Effector memory CD8-positive, alpha-beta T cell (primary cell): ENCODE measurements at regions not wholly inside any gene's neighbourhood (a gene's known extent, or its start where the extent isn't known, plus 50 kb on each side); places are given as distances from the start of the nearest gene placed in this dataset.

ENCODE experiments used
- ATAC-seq: fragments of 150-1000 bp; cut with Tn5 transposase; replicated peaks from 2 replicates; pipeline ENCODE4 v1.10.0; 2021; ENCODE audit warnings: mild to moderate bottlenecking, moderate library complexity
- DNase-seq, 3 experiments: peaks; one replicate each; pipeline ENCODE4 v3.0.0; 2021
- H3K27ac Mint-ChIP-seq, 2 donors: one replicate each; pipeline ENCODE4 v1.8.0; 2022; ENCODE audit warnings: mild to moderate bottlenecking in 2 of 2, mixed read lengths in 2 of 2, moderate library complexity in 2 of 2
- H3K27me3 Mint-ChIP-seq, 2 donors: one replicate each; pipeline ENCODE4 v1.8.0; 2022; ENCODE audit warnings: mixed read lengths in 2 of 2
- H3K36me3 Mint-ChIP-seq: one replicate; pipeline ENCODE4 v1.8.0; 2022; ENCODE audit warnings: mild to moderate bottlenecking, moderate library complexity, mixed read lengths; ENCODE audit not compliant: insufficient read depth
- H3K4me1 Mint-ChIP-seq, 2 donors: one replicate each; pipeline ENCODE4 v1.8.0; 2022; ENCODE audit warnings: low read depth in 2 of 2, mixed read lengths in 2 of 2
- H3K4me3 Mint-ChIP-seq, 2 donors: one replicate each; pipeline ENCODE4 v1.8.0; 2022; ENCODE audit warnings: mild to moderate bottlenecking in 2 of 2, mixed read lengths in 2 of 2, moderate library complexity in 2 of 2
- H3K9me3 Mint-ChIP-seq, 2 donors: one replicate each; pipeline ENCODE4 v1.8.0; 2022; ENCODE audit warnings: mixed read lengths in 2 of 2

DNA sequence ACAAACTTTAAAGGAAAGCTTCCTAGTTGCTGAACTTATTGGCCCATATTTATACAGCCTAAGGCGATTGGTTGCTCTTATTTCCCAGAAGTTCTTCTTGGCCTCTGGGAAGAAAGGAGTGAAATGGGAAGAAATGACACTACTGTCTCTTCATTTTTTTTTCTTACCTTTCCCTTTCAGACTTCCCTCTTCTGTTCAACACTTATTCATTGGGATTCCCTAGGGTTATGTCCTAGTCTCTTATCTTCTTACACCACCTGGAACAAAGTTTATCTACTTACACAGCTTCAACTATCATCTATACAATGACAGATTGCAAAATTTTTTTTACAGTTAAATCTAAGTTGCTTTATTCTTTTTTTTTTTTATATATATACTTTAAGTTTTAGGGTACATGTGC lies 68.0 kb downstream of the SNX12 start:
- H3K27me3 Mint-ChIP-seq, result peaks cover 3 to 6% of the 10 kb centered on the region in 2 donors
- H3K36me3 Mint-ChIP-seq, result no peaks in the 10 kb centered on the region
- ATAC-seq (no peak), DNase-seq (no peak)
- peak overlapping the region in 1 of 2 donors; percentile 20 for H3K27ac Mint-ChIP-seq
- H3K4me1 Mint-ChIP-seq, result no peaks in the 10 kb centered on the region
- H3K9me3 Mint-ChIP-seq, result no peaks in the 10 kb centered on the region
- H3K4me3 Mint-ChIP-seq, result no peak overlapping the region

DNA sequence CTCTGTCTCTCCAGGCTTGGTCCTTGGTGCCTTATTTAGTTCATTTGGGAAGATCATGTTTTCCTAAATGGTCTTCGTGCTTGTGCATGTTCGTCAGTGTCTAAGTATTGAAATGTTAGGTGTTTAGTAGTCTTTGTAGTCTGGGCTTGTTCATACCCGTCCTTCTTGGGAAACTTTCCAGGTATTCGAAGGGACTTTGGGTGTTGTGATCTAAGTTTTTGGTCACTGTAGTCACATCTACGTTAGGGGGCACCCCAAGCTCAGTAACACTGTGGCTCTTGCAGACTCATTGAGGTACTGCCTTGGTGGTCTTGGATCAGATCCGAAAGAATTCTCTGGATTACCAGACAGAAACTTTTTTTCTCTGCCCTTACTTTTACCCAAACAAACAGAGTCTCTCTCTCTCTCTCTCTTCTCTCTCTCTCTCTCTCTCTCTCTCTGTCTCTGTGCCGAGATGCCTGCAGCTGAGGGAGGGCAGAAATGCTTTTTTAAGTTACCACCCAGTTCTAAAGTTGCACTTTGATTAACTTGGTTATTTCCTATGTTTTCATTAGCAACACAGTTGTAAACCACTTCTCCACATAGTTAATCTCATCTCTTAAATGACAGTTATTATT lies 67.6 kb upstream of the SLC7A3 start:
- no peaks in the 10 kb centered on the region for H3K9me3 Mint-ChIP-seq
- ATAC-seq (no peak), DNase-seq (peak in 1 of 3 experiments; percentile 2)
- H3K27ac Mint-ChIP-seq, result peak overlapping the region; percentile 32 to 82
- no peaks in the 10 kb centered on the region for H3K4me1 Mint-ChIP-seq
- H3K36me3 Mint-ChIP-seq, result no peaks in the 10 kb centered on the region
- H3K27me3 Mint-ChIP-seq, result peaks cover 0 to 6% of the 10 kb centered on the region in 2 donors
- no peak overlapping the region for H3K4me3 Mint-ChIP-seq

DNA sequence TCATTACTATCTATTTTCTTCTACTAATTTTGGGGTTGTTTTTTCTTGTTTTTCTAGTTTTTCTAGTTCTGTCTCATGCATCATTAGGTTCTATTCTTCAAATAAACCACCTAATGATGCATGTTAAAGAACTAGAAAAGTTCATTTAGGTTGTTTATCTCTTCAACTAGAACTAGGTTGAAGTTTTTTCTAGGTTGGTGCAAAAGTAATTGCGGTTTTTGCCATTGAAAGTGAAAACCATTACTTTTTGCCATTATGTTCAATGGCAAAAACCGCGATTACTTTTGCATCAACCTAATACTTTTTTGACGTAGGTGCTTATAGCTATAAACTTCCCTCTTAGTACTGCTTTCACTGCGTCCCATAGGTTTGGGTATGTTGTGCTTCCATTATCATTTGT lies 64.4 kb upstream of the SLC7A3 start:
- Mint-ChIP-seq H3K9me3 (no peaks in the 10 kb centered on the region), H3K27ac (no peak overlapping the region), H3K27me3 (peaks cover 0 to 6% of the 10 kb centered on the region in 2 donors)

DNA sequence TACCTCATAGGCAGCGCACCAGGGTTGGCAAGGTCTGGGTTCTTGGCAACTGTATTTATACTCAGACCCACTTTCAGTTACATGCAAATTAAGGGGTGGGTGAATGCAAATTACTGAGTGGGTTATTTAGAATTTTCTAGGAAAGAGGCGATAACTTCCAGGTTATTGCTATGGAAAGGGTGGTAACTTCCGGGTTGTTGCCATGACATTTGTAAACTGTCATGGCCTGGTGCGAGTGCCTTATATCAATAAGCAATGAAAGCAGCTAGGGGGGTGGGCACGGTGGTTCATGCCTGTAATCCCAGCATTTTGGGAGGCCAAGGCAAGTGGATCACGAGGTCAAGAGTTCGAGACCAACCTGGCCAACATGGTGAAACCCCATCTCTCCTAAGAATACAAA lies 57.5 kb upstream of the SLC7A3 start:
- Mint-ChIP-seq H3K27me3 (no peaks in the 10 kb centered on the region), H3K27ac (no peak overlapping the region), H3K36me3 (no peaks in the 10 kb centered on the region), H3K9me3 (no peaks in the 10 kb centered on the region), H3K4me1 (no peaks in the 10 kb centered on the region), H3K4me3 (no peak overlapping the region)
- ATAC-seq, result no peak
- DNase-seq, result no peak

More for the DNA sequence above, 64.4 kb upstream of the SLC7A3 start:
- no peak for DNase-seq
- ATAC-seq, result no peak
- Mint-ChIP-seq H3K36me3 (no peaks in the 10 kb centered on the region), H3K4me3 (no peak overlapping the region), H3K4me1 (no peaks in the 10 kb centered on the region)
